ENCODE measurements at regions not wholly inside any gene's neighbourhood (a gene's known extent, or its start where the extent isn't known, plus 50 kb on each side); places are given as distances from the start of the nearest gene placed in this dataset.

DNA sequence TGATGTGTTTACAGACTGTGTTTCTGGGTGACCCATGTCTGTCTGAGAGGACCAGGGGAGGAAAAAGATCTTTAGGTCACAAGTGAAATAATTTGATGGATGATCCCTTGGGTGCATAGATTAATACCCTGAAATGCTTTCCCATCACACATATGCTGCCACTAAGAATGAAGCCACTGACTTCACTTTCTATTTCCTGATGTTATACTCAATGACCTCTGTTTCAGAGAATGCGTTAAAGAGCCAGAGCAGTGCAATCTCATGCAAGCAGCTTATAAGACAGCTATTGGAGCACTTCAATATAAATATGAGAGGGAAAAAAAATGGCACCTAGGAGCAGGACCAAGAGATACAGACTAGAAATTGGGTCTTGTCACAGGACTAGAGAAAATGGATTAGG, 133.7 kb downstream of the KLHL28 start:
- TF ChIP-seq ESRRG (CRISPR knock-in tag; IDR thresholded peaks at IDR 0.05) = no peak
- ATAC-seq = no peak

DNA sequence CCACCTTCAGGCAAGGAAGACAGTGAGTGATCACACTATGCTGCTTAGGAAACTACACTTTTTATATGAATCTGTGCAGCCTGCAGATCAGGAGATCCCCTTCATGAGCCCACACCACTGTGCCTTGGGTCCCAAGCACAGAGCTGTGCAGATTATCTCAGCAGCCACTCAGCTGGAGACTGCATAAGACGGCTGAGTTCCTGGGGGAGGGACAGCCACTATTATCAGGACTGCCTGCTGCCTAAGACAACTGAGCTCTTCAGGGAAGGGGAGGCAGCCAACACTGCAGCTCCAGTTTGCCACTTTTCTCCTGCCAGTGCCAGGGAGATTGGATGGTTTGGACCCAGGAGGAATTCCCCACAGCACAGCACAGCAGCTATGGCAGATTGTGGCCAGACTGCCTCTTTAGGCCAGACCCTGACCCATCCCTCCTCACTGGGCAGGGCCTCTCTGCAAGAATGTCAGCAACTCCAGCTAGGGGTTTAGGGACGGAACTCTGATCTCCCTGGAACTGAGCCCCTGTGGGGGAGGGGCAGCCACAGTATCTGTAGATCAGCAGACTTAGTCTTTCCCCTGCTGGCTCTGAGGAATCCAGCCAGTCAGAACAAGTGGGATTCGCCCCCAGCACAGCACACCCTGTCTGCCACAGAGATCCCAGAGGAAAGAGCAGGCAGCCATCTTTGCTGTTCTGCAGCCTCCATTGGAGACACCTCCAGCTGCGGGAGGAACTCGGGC, 141.3 kb downstream of the KLHL28 start:
- no peak for ATAC-seq
- TF ChIP-seq ZFP3 (CRISPR knock-in tag; IDR thresholded peaks at IDR 0.05) (no peak), PPARA (CRISPR knock-in tag; IDR thresholded peaks at IDR 0.05; ENCODE audit: borderline replicate concordance) (no peak), ZNF565 (CRISPR knock-in tag; conservative IDR thresholded peaks at IDR 0.05; ENCODE audit: low read depth) (no peak), BACH2 (CRISPR knock-in tag; IDR thresholded peaks at IDR 0.05; ENCODE audit: borderline replicate concordance) (no peak), ZC3H10 (CRISPR knock-in tag; IDR thresholded peaks at IDR 0.05) (no peak), ARNTL (CRISPR knock-in tag; IDR thresholded peaks at IDR 0.05; ENCODE audit: borderline replicate concordance, low read depth) (no peak), ESRRG (CRISPR knock-in tag; IDR thresholded peaks at IDR 0.05) (no peak), ISL1 (CRISPR knock-in tag; IDR thresholded peaks at IDR 0.05) (no peak), SNAI2 (CRISPR knock-in tag; IDR thresholded peaks at IDR 0.05) (no peak), GLIS3 (CRISPR knock-in tag; IDR thresholded peaks at IDR 0.05) (no peak), ZFP30 (CRISPR knock-in tag; IDR thresholded peaks at IDR 0.05) (no peak), TCF4 (CRISPR knock-in tag; IDR thresholded peaks at IDR 0.05; ENCODE audit: borderline replicate concordance) (no peak), RARB (CRISPR knock-in tag; IDR thresholded peaks at IDR 0.05) (no peak)
- TF ChIP-seq, protein P1, sequence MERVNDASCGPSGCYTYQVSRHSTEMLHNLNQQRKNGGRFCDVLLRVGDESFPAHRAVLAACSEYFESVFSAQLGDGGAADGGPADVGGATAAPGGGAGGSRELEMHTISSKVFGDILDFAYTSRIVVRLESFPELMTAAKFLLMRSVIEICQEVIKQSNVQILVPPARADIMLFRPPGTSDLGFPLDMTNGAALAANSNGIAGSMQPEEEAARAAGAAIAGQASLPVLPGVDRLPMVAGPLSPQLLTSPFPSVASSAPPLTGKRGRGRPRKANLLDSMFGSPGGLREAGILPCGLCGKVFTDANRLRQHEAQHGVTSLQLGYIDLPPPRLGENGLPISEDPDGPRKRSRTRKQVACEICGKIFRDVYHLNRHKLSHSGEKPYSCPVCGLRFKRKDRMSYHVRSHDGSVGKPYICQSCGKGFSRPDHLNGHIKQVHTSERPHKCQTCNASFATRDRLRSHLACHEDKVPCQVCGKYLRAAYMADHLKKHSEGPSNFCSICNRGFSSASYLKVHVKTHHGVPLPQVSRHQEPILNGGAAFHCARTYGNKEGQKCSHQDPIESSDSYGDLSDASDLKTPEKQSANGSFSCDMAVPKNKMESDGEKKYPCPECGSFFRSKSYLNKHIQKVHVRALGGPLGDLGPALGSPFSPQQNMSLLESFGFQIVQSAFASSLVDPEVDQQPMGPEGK (CRISPR knock-in tag; IDR thresholded peaks at IDR 0.05; ENCODE audit: borderline replicate concordance) = no peak
- TF ChIP-seq, protein P2, sequence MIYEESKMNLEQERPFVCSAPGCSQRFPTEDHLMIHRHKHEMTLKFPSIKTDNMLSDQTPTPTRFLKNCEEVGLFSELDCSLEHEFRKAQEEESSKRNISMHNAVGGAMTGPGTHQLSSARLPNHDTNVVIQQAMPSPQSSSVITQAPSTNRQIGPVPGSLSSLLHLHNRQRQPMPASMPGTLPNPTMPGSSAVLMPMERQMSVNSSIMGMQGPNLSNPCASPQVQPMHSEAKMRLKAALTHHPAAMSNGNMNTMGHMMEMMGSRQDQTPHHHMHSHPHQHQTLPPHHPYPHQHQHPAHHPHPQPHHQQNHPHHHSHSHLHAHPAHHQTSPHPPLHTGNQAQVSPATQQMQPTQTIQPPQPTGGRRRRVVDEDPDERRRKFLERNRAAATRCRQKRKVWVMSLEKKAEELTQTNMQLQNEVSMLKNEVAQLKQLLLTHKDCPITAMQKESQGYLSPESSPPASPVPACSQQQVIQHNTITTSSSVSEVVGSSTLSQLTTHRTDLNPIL (CRISPR knock-in tag; IDR thresholded peaks at IDR 0.05; ENCODE audit: low read depth) = no peak

DNA sequence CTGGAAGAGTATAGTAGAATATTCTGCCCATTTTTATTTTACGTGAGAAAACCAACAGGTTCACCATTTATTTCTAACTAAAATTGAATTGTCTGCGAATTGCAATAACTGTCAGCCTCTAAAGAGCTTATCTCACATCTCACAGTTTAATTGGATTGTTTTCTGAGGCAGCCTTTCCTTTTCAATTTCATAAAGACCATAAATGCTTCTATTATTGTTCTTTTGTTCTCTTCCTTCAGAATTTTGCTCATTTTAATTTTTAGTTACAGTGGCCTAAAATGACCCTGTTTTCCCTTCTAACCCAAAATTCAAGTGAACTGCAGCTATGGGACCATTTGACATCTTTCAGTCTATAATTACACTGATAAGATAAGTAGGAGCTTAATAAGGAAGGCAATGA, 147.6 kb downstream of the KLHL28 start:
- no peak for ATAC-seq

More for the DNA sequence above, 147.6 kb downstream of the KLHL28 start:
- TF ChIP-seq, protein P1 (CRISPR knock-in tag; IDR thresholded peaks at IDR 0.05; ENCODE audit: borderline replicate concordance) = no peak
- TF ChIP-seq ZNF8 (CRISPR knock-in tag; IDR thresholded peaks at IDR 0.05) = no peak
- no peak for TF ChIP-seq ZNF70 (CRISPR knock-in tag; IDR thresholded peaks at IDR 0.05)
- no peak for TF ChIP-seq ESRRG (CRISPR knock-in tag; IDR thresholded peaks at IDR 0.05)
- TF ChIP-seq CSDC2 (CRISPR knock-in tag; IDR thresholded peaks at IDR 0.05) = no peak
- TF ChIP-seq TOX (CRISPR knock-in tag; IDR thresholded peaks at IDR 0.05; ENCODE audit: borderline replicate concordance) = no peak
- TF ChIP-seq ISL1 (CRISPR knock-in tag; IDR thresholded peaks at IDR 0.05) = no peak
- TF ChIP-seq TCF4 (CRISPR knock-in tag; IDR thresholded peaks at IDR 0.05; ENCODE audit: borderline replicate concordance) = no peak
- TF ChIP-seq SNAI2 (CRISPR knock-in tag; IDR thresholded peaks at IDR 0.05) = no peak
- TF ChIP-seq PPARA (CRISPR knock-in tag; IDR thresholded peaks at IDR 0.05; ENCODE audit: borderline replicate concordance) = no peak
- no peak for TF ChIP-seq GLIS3 (CRISPR knock-in tag; IDR thresholded peaks at IDR 0.05)
- TF ChIP-seq BACH2 (CRISPR knock-in tag; IDR thresholded peaks at IDR 0.05; ENCODE audit: borderline replicate concordance) = no peak
- TF ChIP-seq ZFP30 (CRISPR knock-in tag; IDR thresholded peaks at IDR 0.05) = no peak
- no peak for TF ChIP-seq ARNTL (CRISPR knock-in tag; IDR thresholded peaks at IDR 0.05; ENCODE audit: borderline replicate concordance, low read depth)
- TF ChIP-seq, protein P3, sequence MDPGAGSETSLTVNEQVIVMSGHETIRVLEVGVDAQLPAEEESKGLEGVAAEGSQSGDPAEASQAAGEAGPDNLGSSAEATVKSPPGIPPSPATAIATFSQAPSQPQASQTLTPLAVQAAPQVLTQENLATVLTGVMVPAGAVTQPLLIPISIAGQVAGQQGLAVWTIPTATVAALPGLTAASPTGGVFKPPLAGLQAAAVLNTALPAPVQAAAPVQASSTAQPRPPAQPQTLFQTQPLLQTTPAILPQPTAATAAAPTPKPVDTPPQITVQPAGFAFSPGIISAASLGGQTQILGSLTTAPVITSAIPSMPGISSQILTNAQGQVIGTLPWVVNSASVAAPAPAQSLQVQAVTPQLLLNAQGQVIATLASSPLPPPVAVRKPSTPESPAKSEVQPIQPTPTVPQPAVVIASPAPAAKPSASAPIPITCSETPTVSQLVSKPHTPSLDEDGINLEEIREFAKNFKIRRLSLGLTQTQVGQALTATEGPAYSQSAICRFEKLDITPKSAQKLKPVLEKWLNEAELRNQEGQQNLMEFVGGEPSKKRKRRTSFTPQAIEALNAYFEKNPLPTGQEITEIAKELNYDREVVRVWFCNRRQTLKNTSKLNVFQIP (CRISPR knock-in tag; IDR thresholded peaks at IDR 0.05; ENCODE audit: borderline replicate concordance, low read depth) = no peak
- TF ChIP-seq ZFP3 (CRISPR knock-in tag; IDR thresholded peaks at IDR 0.05) = no peak
- TF ChIP-seq, protein P4, sequence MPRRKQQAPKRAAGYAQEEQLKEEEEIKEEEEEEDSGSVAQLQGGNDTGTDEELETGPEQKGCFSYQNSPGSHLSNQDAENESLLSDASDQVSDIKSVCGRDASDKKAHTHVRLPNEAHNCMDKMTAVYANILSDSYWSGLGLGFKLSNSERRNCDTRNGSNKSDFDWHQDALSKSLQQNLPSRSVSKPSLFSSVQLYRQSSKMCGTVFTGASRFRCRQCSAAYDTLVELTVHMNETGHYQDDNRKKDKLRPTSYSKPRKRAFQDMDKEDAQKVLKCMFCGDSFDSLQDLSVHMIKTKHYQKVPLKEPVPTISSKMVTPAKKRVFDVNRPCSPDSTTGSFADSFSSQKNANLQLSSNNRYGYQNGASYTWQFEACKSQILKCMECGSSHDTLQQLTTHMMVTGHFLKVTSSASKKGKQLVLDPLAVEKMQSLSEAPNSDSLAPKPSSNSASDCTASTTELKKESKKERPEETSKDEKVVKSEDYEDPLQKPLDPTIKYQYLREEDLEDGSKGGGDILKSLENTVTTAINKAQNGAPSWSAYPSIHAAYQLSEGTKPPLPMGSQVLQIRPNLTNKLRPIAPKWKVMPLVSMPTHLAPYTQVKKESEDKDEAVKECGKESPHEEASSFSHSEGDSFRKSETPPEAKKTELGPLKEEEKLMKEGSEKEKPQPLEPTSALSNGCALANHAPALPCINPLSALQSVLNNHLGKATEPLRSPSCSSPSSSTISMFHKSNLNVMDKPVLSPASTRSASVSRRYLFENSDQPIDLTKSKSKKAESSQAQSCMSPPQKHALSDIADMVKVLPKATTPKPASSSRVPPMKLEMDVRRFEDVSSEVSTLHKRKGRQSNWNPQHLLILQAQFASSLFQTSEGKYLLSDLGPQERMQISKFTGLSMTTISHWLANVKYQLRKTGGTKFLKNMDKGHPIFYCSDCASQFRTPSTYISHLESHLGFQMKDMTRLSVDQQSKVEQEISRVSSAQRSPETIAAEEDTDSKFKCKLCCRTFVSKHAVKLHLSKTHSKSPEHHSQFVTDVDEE (CRISPR knock-in tag; IDR thresholded peaks at IDR 0.05) = no peak
- TF ChIP-seq ZNF565 (CRISPR knock-in tag; conservative IDR thresholded peaks at IDR 0.05; ENCODE audit: low read depth) = no peak

Measured in SK-N-SH treated with all-trans-retinoic acid at 6 μM for 48 hours (cell line).